ENCODE measurements at regions not wholly inside any gene's neighbourhood (a gene's known extent, or its start where the extent isn't known, plus 50 kb on each side); places are given as distances from the start of the nearest gene placed in this dataset.

- TF ChIP-seq, protein P1, sequence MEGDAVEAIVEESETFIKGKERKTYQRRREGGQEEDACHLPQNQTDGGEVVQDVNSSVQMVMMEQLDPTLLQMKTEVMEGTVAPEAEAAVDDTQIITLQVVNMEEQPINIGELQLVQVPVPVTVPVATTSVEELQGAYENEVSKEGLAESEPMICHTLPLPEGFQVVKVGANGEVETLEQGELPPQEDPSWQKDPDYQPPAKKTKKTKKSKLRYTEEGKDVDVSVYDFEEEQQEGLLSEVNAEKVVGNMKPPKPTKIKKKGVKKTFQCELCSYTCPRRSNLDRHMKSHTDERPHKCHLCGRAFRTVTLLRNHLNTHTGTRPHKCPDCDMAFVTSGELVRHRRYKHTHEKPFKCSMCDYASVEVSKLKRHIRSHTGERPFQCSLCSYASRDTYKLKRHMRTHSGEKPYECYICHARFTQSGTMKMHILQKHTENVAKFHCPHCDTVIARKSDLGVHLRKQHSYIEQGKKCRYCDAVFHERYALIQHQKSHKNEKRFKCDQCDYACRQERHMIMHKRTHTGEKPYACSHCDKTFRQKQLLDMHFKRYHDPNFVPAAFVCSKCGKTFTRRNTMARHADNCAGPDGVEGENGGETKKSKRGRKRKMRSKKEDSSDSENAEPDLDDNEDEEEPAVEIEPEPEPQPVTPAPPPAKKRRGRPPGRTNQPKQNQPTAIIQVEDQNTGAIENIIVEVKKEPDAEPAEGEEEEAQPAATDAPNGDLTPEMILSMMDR (IDR thresholded peaks at IDR 0.05): no peak
- no peak for TF ChIP-seq POLR2A (IDR thresholded peaks at IDR 0.05)
Observed at GRCh38 chr3:115478359-115478758, 145.0 kb upstream of the GAP43 start.

All from suprapubic skin (tissue), 3 donors.